ENCODE measurements at regions not wholly inside any gene's neighbourhood (a gene's known extent, or its start where the extent isn't known, plus 50 kb on each side); places are given as distances from the start of the nearest gene placed in this dataset.
A peak's percentile ranks its signal among the peaks of the same experiment; 100 is the strongest.
"Not testable (repeated sequence)": the region's sequence is repeated elsewhere in the genome, so short reads cannot be mapped to it uniquely, and the experiment has no call there.

DNA sequence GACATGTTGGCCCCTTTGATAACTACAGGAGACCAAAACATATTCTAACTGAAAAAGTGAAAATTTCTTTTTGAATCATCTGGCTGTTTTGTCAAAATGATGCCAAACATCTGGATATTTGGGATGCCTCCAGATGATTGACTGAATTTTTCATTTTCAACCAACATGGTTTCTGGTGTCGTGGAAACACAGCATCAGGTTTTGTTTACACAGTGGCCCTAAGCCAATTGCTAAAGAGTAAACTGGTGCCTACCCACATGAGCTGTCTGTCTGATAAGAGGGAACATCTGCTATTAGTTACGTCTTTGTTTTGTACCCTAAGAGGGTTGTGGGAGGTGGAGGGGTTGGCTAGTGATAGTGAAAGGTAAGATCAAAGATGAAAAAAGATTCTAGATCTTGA, 204.8 kb downstream of the KCNK2 start:
- no peak for DNase-seq

DNA sequence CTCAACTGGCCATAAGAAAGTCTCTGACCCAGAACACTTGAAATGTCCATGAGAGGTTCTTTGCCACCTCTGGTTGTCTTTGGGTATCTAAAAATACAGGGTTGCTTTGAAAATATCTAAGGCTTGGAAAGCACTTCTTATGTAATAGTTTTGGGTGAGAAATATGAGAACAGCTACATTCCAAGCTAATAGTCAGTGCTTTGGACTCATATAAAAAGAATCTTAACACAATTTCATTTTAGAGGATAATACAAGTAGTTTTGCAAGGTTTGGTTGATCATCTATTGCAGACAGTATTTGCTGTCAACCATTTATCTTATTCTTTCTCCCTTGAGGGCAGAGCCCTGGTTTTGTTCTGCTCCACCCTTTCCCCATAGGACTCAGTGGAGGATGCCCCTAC, 207.5 kb downstream of the KCNK2 start:
- DNase-seq: peak; percentile 42

DNA sequence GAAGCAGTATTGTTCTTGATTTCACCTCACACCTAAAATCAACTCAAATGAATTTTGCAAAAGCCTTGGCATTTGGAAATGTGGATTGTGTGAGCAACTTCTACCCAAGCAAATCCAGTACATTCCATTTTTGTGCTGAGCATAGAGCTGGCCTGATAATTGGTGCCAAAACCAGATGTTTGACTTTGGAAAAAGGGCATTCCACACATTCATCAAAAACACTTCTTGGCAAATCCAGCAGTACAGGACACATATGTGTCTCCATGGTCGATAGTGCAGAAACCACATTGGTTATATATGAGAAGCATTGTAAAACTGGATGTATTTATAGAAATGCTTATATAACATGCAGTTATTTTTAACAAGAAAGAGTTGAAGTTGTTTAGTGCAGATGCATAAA, 210.4 kb downstream of the KCNK2 start:
- DNase-seq: peak; percentile 49

DNA sequence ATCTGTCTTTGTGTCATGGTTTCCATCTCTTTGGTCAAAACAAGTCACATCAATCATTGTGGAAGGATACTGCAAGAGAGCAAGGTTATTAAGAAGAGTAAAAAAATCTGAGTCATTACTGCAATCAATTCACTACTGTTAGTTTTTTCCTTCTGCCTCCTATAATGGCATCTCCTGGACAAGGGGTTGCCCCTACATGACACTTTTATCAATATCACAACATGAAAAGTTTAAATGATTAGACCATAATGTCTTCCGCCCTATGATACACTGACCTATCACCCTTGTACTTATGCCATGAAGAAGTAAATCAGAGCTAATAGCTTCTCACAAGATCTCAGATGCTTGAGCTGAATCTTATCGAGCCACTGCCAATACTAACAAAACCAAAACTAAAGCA, 223.9 kb downstream of the KCNK2 start:
- DNase-seq: no peak

DNA sequence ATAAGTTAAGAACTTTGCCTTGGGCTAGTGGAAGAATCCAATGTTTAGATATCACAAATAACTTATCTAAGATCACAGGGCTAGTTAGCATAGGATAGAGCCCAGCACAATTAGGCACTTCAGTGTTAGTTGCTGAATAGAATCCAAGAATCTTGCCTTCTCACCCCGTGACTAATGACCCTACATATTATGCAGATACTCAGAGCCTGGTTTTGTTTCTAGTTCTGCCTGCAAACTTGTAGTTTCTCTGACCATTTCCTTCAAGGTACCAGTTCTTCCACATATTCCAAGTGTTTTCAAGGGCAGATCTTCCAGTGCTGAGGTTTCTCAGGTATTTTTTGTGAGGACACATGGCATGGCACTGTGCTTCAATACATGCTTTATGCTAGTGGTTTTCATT, 239.3 kb downstream of the KCNK2 start:
- DNase-seq: no peak

DNA sequence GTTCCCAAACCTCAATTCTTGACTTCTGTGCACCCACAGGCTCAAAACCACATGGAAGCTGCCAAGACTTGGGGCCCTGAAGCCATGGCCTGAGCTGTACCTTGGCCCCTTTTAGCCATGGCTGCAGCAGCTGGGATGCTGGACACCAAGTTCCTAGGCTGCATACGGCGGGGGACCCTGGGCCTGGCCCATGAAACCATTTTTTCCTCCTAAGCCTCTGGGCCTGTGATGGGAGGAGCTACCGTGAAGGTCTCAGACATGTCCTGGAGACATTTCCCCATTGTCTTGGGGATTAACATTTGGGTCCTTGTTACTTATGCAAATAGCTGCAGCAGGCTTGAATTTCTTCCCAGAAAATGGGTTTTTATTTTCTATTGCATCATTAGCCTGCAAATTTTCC, 241.5 kb downstream of the KCNK2 start:
- not testable (repeated sequence) for DNase-seq

DNA sequence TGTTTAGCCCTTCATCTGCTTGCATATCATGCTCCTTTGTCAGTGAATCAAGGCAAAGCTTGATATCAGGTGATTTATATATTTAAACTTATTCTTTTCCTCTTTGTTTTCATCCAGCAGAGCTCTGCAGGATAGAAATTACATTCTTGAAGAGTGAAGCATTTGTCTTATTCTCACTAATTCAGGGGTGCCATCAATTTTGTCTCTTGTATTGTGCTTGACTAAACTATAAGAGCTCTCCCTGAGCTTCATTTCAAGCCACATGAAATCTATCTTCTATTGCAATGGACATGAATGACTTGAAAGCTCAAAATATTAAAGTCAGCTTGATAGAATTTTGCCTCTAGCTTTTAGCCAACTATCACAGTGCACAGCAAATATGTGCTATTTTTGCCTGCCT, 236.7 kb upstream of the KCTD3 start:
- DNase-seq: no peak

DNA sequence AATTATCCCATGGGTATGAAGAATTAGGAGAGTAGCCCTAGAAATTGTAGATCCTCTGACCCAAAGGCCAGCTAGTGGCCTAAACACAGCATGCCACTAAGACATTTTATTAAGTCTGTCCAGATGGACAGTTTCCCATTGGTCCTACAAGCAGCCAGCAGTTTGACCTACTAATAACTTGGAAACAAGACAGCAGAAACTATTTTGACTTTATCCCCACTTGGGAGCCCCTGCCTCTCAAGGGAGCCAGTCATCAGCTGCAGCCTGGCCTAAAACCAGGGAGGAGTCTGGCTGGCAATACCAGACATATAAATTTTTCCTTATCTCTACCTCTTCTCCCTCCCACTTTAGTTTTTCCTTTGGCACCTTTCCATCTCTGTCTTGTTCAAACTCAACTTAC, 222.6 kb upstream of the KCTD3 start:
- DNase-seq: no peak

DNA sequence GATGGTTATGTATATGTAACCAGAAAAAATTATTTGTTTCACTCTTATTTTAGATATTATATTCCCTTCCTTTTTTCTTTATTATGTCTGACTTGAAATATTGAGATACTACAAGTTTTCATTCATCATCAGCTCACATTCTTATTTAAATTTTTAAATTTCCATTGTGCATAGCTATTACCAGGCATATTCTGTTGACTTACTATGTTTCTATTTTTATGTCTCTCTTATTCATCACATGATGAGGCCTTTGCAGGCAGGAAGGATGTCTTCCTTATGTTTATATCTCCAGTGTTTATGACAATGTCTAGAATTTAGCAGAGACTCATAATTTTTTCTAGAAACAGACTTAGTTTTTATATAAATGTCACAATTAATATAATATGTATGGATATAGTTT, 221.9 kb upstream of the KCTD3 start:
- no peak for DNase-seq

DNA sequence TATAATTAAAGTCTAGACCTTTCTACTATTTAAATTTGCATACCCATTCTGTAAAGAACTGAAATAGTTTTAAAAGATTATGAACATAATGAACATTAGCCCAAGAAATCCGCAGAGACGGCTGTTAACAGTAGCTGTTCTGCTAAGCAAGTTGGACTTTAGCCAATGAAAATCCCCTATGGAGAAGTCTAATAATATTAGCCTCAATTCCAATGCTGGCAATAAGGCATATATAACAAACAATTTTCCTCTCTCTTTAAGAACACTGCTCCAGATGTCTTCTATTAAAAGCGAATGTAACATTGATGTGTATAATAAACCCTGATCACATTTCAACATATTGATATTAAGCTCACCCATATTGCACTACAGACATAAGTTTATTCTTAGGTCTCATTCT, 221.3 kb upstream of the KCTD3 start:
- DNase-seq: peak; percentile 12

DNA sequence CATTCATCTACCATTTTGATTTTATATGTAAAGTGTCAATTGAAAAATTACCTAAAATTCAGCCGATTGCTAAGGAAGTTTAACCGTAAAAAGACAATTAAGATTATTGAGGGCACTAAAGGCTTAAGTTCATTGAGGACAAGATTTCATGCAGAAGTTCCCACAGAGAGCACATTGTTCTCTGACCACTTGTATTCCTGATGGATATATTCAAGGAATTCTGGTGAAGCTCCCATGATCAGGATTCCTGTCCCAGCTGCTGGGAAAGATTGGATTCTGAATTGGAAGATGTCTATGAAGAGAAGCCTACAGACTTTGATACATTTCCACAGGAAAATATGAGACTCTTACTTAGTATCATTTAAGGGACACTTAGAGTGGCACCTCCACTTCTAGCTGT, 209.2 kb upstream of the KCTD3 start:
- DNase-seq: no peak

DNA sequence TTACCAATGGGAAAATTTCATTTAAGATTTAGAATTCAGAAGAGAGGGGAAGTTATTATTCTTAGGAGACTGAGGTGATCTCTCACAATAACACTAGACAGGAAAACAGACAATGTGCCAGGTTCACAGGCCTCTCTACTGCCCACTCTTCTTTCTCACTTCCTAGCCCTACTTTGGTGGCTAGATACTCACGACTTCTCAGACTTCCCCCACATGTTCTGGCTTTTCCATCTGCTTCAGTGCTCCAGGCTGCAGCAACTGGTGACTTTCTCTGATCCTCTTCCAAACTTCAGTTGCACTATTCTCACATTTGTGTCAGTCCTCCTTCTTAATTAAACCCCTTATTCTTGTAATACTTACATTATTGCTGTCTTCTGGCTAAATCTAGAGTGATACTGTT, 208.7 kb upstream of the KCTD3 start:
- DNase-seq: no peak

DNA sequence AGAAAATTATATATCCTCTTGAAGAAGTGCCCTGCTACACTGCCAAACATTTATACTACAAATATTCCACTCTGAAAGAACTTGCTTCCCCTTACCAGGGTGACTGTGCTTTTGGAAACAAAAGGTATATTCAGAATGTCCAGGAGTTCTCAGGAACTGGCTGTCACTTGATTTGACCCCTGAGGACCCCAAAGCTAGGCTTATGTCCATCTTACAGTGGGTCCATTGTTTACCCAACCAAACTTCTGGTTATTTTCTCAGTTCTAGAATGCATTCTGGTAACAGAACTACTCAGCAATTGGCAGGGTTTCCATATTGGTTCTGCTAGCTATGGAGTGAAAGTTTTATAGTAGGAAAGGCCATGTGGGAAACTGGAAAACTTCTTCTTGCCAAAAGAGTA, 207.1 kb upstream of the KCTD3 start:
- DNase-seq: no peak

DNA sequence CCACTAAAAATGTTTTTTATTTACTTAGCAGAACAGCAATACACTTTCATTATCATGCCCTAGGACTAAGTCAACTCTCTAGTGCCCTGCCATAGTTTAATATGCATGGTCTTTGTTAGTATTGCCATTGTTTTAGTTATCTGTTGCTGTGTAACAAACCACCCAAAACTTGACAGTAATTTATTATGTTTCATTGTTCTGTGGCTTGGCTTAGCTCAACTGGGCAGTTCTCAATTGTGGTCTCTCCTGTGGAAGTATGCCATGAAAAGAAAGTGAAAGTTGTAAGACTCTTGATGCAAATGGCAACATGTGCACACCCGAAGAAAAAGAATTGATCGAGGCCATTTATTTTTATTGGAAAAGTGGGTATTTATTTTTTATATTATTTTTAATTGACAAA, 206.3 kb upstream of the KCTD3 start:
- peak; percentile 16 for DNase-seq

DNA sequence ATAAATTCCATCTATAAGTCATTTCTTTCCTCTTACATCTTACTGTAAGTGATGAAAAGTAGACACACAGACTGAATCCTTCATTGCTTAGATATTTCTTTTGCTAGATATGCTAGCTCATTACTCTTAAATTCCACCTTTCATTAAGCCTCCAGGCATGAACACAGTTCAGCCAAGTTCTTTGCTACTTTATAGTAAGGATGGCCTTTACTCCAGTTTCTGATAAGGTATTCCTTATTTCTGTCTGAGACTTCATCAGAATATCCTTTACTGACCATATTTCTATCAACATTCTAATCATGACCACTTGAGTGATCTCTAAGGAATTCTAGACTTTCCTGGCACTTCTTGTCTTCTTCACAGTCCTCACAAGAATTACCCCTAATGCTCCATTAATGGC, 191.7 kb upstream of the KCTD3 start:
- peak; percentile 81 for DNase-seq

DNA sequence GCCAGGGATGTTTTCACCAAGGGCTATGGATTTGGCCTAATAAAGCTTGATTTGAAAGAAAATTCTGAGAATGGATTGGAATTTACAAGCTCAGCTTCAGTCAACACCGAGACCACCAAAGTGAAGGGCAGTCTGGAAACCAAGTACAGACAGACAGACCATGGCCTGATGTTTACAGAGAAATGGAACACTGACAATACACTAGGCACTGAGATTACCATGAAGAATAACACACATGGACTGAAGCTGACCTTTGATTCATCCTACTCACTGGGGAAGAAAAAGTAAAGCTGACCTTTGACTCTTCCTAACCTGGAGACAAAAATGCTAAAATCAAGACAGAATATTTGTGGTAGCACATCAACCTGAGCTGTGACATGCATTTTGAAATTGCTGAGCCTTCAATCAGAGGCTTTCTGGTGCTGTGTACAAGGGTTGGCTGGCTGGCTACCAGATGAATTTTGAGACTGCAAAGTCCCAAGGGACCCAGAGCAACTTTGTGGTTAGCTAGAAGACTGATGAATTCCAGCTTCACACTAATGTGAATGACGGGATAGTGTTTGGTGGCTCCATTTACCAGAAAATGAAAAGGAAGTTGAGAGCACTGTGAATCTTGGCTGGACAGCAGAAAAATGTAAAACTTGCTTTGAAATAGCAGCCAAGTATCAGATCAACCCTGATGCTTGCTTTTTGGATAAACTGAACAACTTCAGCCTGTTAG, 190.4 kb upstream of the KCTD3 start:
- peak; percentile 98 for DNase-seq

DNA sequence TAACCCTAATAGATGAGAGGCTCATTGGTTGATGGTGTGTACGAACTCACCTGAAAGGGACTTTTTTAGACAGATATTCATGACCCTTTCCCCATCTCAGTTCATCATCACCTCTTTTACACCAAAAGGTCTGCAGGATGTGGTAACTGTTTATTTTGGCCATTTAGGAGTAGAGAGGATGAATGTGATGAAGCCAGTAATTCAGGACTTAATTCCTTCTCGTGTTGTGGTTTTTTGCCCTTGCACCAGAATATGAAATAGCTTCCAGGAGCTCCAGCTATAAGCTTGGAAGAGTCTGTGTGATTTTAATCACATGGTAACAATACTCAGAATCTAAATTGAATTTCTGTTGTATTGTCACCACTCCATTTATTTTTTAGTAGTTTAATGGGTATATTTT, 189.4 kb upstream of the KCTD3 start:
- DNase-seq: peak; percentile 66

DNA sequence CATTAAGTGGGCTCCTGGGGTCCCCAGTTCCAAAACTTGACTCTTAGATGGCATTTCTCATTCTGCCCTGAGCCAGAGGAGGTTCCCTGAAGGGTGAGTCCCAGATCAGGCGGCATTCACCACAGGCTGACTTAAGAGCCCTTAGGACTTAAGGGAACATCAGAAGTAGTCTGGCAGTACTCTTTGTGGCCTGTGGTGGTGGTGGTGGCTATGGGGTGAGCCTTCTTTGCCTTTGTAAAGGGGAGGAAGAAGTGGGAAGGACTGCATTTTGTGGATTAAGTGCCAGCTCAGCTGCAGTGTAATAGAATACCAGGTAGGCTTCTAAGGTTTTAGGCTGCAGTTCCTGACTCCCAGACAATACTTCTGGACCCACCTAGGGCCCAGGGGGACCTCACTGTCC, 186.5 kb upstream of the KCTD3 start:
- no peak for DNase-seq

DNA sequence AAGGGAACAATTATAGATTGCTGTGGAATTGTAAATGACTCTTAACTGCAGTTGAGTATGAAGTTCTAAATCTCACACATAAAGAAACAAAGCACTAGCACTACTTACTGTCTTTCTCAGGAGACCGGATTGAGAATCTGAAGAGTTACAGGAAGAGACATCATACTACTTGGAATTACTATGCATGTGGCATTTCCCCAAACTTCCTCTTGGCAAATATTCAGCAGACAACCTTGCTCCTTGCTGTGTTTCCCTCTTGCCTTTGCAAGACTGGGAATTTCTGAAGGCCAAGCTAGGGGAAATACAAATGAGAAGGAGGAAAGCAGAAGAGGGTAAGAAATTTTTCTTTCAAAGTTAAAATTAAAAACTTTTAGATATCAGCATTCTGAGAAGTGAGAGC, 173.6 kb upstream of the KCTD3 start:
- peak; percentile 18 for DNase-seq

DNA sequence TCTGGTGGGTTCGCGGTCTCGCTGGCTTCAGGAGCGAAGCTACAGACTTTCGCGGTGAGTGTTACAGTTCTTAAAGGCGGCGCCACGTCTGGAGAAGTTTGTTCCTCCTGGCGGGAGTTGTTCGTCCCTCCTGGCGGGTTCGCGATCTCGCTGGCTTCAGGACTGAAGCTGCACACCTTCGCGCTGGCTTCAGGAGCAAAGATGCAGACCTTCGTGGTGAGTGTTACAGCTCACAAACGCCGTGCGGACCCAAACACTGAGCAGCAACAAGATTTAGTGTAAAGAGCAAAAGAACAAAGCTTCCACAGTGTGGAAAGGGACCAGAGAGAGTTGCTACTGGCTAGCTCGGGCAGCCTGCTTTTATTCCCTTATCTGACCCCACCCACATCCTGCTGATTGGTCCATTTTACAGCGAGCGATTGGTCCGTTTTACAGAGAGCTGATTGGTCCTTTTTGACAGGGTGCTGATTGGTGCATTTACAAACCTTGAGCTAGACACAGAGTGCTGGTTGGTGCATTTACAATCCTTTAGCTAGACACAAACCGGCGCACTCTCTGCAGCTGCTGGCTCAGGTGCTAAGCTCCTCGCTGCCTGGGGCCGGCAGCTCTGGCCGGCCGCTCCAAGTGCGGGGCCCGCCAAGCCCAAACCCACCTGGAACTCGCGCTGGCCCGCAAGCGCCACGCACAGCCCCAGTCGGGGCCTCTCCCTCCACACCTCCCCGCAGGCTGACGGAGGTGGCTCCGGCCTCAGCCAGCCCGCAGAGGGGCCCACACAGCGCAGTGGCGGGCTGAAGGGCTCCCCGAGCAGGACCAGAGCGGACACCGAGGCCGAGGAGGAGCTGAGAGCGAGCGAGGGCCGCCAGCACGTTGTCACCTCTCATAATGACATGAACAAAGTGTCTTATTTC, 172.8 kb upstream of the KCTD3 start:
- no peak for DNase-seq

DNA sequence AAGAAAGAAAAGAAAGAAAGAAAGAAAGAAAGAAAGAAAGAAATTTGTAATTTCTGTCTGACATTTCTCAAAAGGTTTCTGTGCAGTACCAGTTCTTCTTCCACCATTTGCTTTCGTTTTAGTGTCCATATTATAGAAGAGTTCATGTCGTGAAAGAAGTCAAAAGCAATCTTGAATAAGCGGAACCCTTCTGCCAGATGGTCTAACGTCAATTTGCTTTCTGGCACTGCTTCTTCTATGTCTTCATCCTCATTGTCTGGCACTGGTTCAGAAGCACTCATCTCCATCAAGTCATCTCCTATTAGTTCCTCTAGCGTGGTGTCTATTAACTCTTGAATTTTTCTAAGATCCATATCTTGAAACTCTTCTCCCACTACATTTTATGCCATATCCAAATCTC, 170.0 kb upstream of the KCTD3 start:
- DNase-seq: peak; percentile 13

DNA sequence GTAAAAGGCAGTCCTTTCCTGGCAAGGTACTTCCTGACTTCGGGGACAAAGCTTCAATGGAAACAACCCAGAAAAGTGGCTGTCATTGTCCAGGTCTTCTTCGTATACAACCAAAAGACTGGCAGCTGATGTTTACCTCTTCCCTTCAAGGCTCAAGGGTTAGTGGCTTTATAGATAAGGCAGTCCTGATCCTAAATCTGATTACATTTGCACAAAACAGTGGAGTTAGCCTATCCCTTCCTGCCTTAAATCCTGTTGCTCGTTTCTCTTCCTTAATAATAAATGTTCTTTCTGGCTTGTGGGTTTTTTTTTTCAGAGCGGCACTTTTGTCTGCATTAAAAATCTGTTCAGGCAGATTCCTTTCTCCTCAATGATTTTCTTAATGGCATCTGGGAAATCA, 169.3 kb upstream of the KCTD3 start:
- no peak for DNase-seq

DNA sequence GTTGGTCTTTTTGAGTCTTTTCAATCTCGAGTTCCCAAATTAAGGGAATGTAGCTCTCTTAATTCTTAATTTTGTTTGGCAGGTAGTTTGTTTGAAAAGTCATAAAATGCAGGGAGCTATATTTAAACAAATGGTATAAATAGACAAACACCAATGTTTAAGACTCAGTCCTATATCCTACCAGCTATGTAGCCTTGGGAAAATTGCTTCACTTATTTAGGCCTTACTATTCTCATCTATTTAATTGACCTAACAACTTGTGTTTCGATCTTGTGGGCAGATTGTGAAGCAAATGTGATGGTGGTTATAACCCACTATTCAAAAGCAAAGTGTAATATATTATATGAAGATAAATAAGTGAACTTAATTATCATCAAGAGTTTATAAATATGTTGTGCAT, 167.3 kb upstream of the KCTD3 start:
- no peak for DNase-seq

DNA sequence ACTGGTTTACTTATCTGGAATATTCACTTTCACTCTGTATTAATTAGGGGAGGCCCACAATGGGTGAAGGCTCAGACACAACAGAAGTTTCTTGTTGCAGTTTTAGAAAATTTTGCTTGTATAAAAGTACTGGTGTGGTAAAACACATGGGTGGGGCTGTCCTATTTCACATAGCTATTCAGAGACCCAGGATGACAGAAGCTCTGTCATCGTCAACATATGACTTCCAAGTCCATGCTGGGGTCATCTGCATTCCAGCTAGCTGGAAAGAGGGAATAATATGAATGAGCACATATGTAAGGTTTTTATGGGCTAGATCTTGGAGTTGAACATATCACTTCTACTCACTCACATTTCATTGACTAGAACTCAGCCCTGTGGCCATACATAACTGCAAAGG, 166.4 kb upstream of the KCTD3 start:
- no peak for DNase-seq

DNA sequence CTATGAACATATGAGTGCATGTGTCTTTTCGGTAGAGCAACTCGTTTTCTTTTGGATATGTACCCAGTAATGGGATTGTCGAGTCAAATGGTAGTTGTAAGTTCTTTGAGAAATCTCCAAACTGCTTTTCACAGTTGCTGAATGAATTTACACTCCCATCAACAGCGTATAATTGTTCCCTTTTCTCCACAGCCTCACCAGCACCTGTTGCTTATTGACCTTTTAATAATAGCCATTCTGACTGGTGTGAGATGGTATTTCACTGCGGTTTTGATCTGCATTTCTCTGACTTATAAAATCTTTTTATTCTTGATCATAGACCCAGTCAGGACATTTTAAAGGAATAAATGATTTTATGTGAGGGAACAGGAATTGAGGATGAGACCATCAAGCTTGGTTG, 165.0 kb upstream of the KCTD3 start:
- no peak for DNase-seq
